ENCODE measurements at regions not wholly inside any gene's neighbourhood (a gene's known extent, or its start where the extent isn't known, plus 50 kb on each side); places are given as distances from the start of the nearest gene placed in this dataset.
"Not testable (repeated sequence)": the region's sequence is repeated elsewhere in the genome, so short reads cannot be mapped to it uniquely, and the experiment has no call there.

GRCh38 chr2:111307302-111307701, 186.6 kb downstream of the BCL2L11 start:
- not testable (repeated sequence) for TF ChIP-seq CTCF (IDR thresholded peaks at IDR 0.05); YY1 (IDR thresholded peaks at IDR 0.05; ENCODE audit: low read depth); POLR2AphosphoS5 (IDR thresholded peaks at IDR 0.05; ENCODE audit: low read depth, low read length); IRF3 (IDR thresholded peaks at IDR 0.05; ENCODE audit: low read depth, low read length); TEAD4 (IDR thresholded peaks at IDR 0.05; ENCODE audit: borderline replicate concordance, insufficient read depth); SMC3 (IDR thresholded peaks at IDR 0.05; ENCODE audit: low read depth, low read length)
